BLaER1 treated with 17β-estradiol and CSF1 and Interleukin-3, amounts not matched to agents 10 nM and 100 nM (cell line): ENCODE measurements at regions not wholly inside any gene's neighbourhood (a gene's known extent, or its start where the extent isn't known, plus 50 kb on each side); places are given as distances from the start of the nearest gene placed in this dataset.

Experiments used
- H3K27ac ChIP-seq, 11 experiments: shearing (Covaris generic); formaldehyde crosslinking; 2 replicates each; pipeline ENCODE4 v1.8.1; 2022
- H3K27me3 ChIP-seq, 11 experiments: shearing (Covaris generic); formaldehyde crosslinking; 2 replicates each; pipeline ENCODE4 v1.8.1; 2022
- H3K36me3 ChIP-seq, 11 experiments: shearing (Covaris generic); formaldehyde crosslinking; 2 replicates each; pipeline ENCODE4 v1.8.1; 2022
- H3K4me1 ChIP-seq, 10 experiments: shearing (Covaris generic); formaldehyde crosslinking; 2 replicates each; pipeline ENCODE4 v1.8.1; 2022
- H3K4me2 ChIP-seq, 11 experiments: shearing (Covaris generic); formaldehyde crosslinking; 2 replicates each; pipeline ENCODE4 v1.8.1; 2022
- H3K4me3 ChIP-seq, 10 experiments: shearing (Covaris generic); formaldehyde crosslinking; 2 replicates each; pipeline ENCODE4 v1.8.1; 2022
- H3K9ac ChIP-seq, 11 experiments: shearing (Covaris generic); formaldehyde crosslinking; 2 replicates each; pipeline ENCODE4 v1.8.1; 2022
- H3K9me3 ChIP-seq, 11 experiments: shearing (Covaris generic); formaldehyde crosslinking; replicated peaks in 1 of 11; 2 replicates each; pipeline ENCODE4 v1.8.1; 2022
- H4K20me1 ChIP-seq, 11 experiments: shearing (Covaris generic); formaldehyde crosslinking; 2 replicates each; pipeline ENCODE4 v1.8.1; 2022
- Cebpa-rat ChIP-seq, 11 experiments: shearing (Covaris generic); IDR thresholded peaks; 2 replicates each; pipeline ENCODE4 v1.8.1; 2022

- H3K9ac ChIP-seq, result peak overlapping the region in 4 of 11 experiments; percentile 6 to 39 (median 16); a peak in 4 of 22 replicates
- H3K27me3 ChIP-seq, result no peaks in the 10 kb centered on the region
- H3K36me3 ChIP-seq, result no peaks in the 10 kb centered on the region
- H4K20me1 ChIP-seq, result no peaks in the 10 kb centered on the region
- no peak overlapping the region for H3K4me3 ChIP-seq
- no peak for TF ChIP-seq Cebpa-rat (IDR thresholded peaks at IDR 0.05)
- H3K27ac ChIP-seq, result peak overlapping the region in 9 of 11 experiments; percentile 39 to 97 (median 94); a peak in 17 of 22 replicates
- peaks cover 5 to 24% (median 15%) of the 10 kb centered on the region in 11 experiments; a peak in 21 of 22 replicates for H3K9me3 ChIP-seq
- peak overlapping the region; percentile 3 to 89 (median 58); a peak in 20 of 22 replicates for H3K4me2 ChIP-seq
- H3K4me1 ChIP-seq, result peaks cover 27 to 57% (median 47%) of the 10 kb centered on the region in 10 experiments
Measured at GRCh38 chr5:98468188-98468869, 305.1 kb upstream of the RGMB start.

GRCh38 chr5:98470747-98471146 is 302.7 kb upstream of the RGMB start:
- no peak overlapping the region for H3K9ac ChIP-seq
- H3K4me3 ChIP-seq, result no peak overlapping the region
- peaks cover 9 to 34% (median 26%) of the 10 kb centered on the region in 10 experiments for H3K4me1 ChIP-seq
- no peaks in the 10 kb centered on the region for H4K20me1 ChIP-seq
- TF ChIP-seq Cebpa-rat (IDR thresholded peaks at IDR 0.05), result no peak
- no peaks in the 10 kb centered on the region for H3K36me3 ChIP-seq
- no peak overlapping the region for H3K27ac ChIP-seq
- H3K4me2 ChIP-seq, result no peak overlapping the region
- no peaks in the 10 kb centered on the region for H3K27me3 ChIP-seq
- H3K9me3 ChIP-seq, result peaks cover 5 to 24% (median 14%) of the 10 kb centered on the region in 11 experiments; a peak in 21 of 22 replicates

DNA sequence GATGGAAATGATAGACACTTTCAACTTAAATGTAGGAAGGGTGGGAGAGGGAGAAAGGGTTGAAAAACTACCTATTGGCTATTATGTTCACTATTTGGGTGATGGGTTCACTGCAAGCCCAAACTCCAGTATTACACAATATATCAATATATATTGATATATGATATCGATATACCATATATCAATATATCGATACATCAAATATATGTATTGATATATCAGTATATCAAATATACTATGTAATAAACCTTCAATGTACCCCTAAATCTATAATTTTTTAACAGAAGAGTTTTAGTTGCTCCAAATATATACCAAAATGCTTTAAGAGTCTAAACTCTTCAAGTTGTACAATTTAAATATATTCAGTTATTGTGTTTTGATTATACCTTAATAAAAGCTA is 302.0 kb upstream of the RGMB start:
- Histone ChIP-seq H4K20me1 (no peaks in the 10 kb centered on the region), H3K9me3 (peaks cover 5 to 21% (median 11%) of the 10 kb centered on the region in 11 experiments; a peak in 21 of 22 replicates), H3K9ac (no peak overlapping the region), H3K27ac (no peak overlapping the region), H3K27me3 (no peaks in the 10 kb centered on the region), H3K4me2 (no peak overlapping the region), H3K36me3 (no peaks in the 10 kb centered on the region), H3K4me3 (no peak overlapping the region), H3K4me1 (peaks cover 9 to 27% (median 22%) of the 10 kb centered on the region in 10 experiments)
- TF ChIP-seq Cebpa-rat (IDR thresholded peaks at IDR 0.05), result no peak

- H3K9ac ChIP-seq, result no peak overlapping the region
- H3K4me2 ChIP-seq, result no peak overlapping the region
- no peaks in the 10 kb centered on the region for H3K36me3 ChIP-seq
- H3K4me3 ChIP-seq, result no peak overlapping the region
- no peak overlapping the region for H3K27ac ChIP-seq
- H3K9me3 ChIP-seq, result peaks cover 2 to 8% (median 3%) of the 10 kb centered on the region in 11 experiments; a peak in 21 of 22 replicates
- no peak for TF ChIP-seq Cebpa-rat (IDR thresholded peaks at IDR 0.05)
- no peaks in the 10 kb centered on the region for H4K20me1 ChIP-seq
- 0 out of 20 replicates have a peak, but pooled peaks cover 0 to 1% (median 0%) of the 10 kb centered on the region in 10 experiments for H3K4me1 ChIP-seq
- no peaks in the 10 kb centered on the region for H3K27me3 ChIP-seq
Measured at GRCh38 chr5:98474216-98474615, 299.2 kb upstream of the RGMB start.

DNA sequence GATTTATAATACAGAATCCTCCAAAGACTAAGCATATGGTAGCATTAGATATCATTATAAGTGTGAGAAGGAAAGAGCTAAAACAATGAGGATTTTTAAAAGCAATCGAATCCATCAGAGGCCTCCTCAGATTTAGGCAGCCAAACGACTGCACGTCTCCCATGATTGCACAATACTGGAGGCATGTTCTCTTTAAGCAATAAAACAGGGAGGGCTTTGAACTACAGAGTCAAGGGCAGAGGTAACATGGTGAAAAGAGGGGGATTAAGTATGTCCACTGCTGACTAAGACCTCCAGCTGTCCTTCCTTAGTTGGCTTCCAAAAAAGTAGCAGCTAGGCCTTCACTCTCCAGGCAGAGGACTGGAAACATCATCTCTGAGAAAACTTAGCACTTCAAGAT is 298.7 kb upstream of the RGMB start:
- H3K9me3 ChIP-seq, result peaks cover 0 to 2% (median 0%) of the 10 kb centered on the region in 11 experiments; a peak in 2 of 22 replicates
- H3K27ac ChIP-seq, result no peak overlapping the region
- no peaks in the 10 kb centered on the region for H3K27me3 ChIP-seq
- H3K4me2 ChIP-seq, result no peak overlapping the region
- peak in 8 of 11 experiments; percentile 31 to 85 (median 52); a peak in 8 of 22 replicates for TF ChIP-seq Cebpa-rat (IDR thresholded peaks at IDR 0.05)
- H3K4me1 ChIP-seq, result no peaks in the 10 kb centered on the region
- H4K20me1 ChIP-seq, result no peaks in the 10 kb centered on the region
- no peak overlapping the region for H3K9ac ChIP-seq
- no peaks in the 10 kb centered on the region for H3K36me3 ChIP-seq
- no peak overlapping the region for H3K4me3 ChIP-seq

- no peaks in the 10 kb centered on the region for H3K36me3 ChIP-seq
- no peaks in the 10 kb centered on the region for H4K20me1 ChIP-seq
- H3K9me3 ChIP-seq, result no peaks in the 10 kb centered on the region
- H3K4me3 ChIP-seq, result no peak overlapping the region
- H3K9ac ChIP-seq, result no peak overlapping the region
- TF ChIP-seq Cebpa-rat (IDR thresholded peaks at IDR 0.05), result no peak
- H3K27me3 ChIP-seq, result no peaks in the 10 kb centered on the region
- H3K4me1 ChIP-seq, result no peaks in the 10 kb centered on the region
- no peak overlapping the region for H3K4me2 ChIP-seq
- H3K27ac ChIP-seq, result no peak overlapping the region
Measured at GRCh38 chr5:98482321-98483300, 290.9 kb upstream of the RGMB start.

- Histone ChIP-seq H4K20me1 (no peaks in the 10 kb centered on the region), H3K9ac (no peak overlapping the region), H3K9me3 (peaks cover 0 to 5% (median 0%) of the 10 kb centered on the region in 11 experiments; a peak in 2 of 22 replicates), H3K36me3 (no peaks in the 10 kb centered on the region), H3K27me3 (no peaks in the 10 kb centered on the region), H3K27ac (no peak overlapping the region), H3K4me3 (no peak overlapping the region), H3K4me2 (no peak overlapping the region), H3K4me1 (no peaks in the 10 kb centered on the region)
- TF ChIP-seq Cebpa-rat (IDR thresholded peaks at IDR 0.05), result no peak
Measured at GRCh38 chr5:98483301-98483685, 290.2 kb upstream of the RGMB start.

DNA sequence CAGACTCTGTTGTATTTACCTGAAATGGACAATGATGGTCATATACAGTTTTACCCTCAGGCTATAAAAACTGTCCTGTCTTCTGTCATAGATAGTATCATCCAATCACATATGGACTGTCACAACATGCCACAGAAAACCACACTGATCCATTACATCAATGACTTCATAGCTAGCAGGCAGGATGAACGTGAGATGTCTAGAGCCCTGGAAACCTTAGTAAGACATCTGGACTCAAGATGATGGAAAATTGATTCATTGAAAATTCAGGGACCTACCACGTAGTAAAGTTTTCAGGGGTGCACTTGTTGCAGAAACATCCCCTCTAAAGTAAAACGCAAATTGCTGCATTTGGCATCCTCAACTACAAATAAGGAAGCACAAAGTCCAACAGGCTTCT is 284.4 kb upstream of the RGMB start:
- no peaks in the 10 kb centered on the region for H3K27me3 ChIP-seq
- no peak overlapping the region for H3K4me3 ChIP-seq
- TF ChIP-seq Cebpa-rat (IDR thresholded peaks at IDR 0.05), result no peak
- peaks cover 0 to 28% (median 10%) of the 10 kb centered on the region in 11 experiments; a peak in 12 of 22 replicates for H3K9me3 ChIP-seq
- H3K4me1 ChIP-seq, result peaks cover 5 to 9% (median 7%) of the 10 kb centered on the region in 10 experiments; a peak in 14 of 20 replicates
- H3K9ac ChIP-seq, result no peak overlapping the region
- no peak overlapping the region for H3K27ac ChIP-seq
- no peak overlapping the region for H3K4me2 ChIP-seq
- no peaks in the 10 kb centered on the region for H3K36me3 ChIP-seq
- H4K20me1 ChIP-seq, result no peaks in the 10 kb centered on the region

DNA sequence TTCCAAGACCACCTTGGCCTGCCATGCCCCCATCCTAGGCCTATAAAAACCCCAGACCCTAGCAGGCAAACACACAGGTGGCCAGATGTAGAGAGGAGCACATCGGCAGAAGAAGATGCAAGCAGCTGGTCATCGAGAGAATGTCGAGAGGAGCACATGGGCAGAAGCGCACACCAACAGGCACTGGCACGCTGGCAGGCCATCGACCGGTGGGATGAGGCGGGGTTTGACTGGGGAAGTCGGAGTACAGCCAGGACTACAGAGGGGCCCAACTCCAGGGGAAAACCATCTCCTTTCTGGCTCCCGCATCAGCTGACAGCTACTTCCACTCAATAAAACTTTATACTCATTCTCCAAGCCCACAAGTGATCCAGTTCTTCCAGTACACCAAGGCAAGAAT is 283.1 kb upstream of the RGMB start:
- TF ChIP-seq Cebpa-rat (IDR thresholded peaks at IDR 0.05), result no peak
- H3K4me2 ChIP-seq, result no peak overlapping the region
- no peaks in the 10 kb centered on the region for H3K27me3 ChIP-seq

More for the DNA sequence above, 283.1 kb upstream of the RGMB start:
- Histone ChIP-seq H3K9ac (no peak overlapping the region), H3K4me1 (peaks cover 5 to 9% (median 7%) of the 10 kb centered on the region in 10 experiments; a peak in 14 of 20 replicates), H3K36me3 (no peaks in the 10 kb centered on the region), H3K9me3 (peaks cover 0 to 28% (median 10%) of the 10 kb centered on the region in 11 experiments; a peak in 12 of 22 replicates), H3K27ac (no peak overlapping the region), H4K20me1 (no peaks in the 10 kb centered on the region), H3K4me3 (no peak overlapping the region)
